HAP-1 (cell line): ENCODE measurements at regions not wholly inside any gene's neighbourhood (a gene's known extent, or its start where the extent isn't known, plus 50 kb on each side); places are given as distances from the start of the nearest gene placed in this dataset.
"Not testable (repeated sequence)": the region's sequence is repeated elsewhere in the genome, so short reads cannot be mapped to it uniquely, and the experiment has no call there.

Experiments used
- DNase-seq, 2 experiments: peaks; one replicate each; pipeline ENCODE4 v3.0.0-alpha.2; 2016 to 2020; ENCODE audit warnings: low spot score in 2 of 2
- H3K27me3 ChIP-seq: fragments of 250-450 bp; sonication (Bioruptor Pico); 2 replicates; pipeline ENCODE4 v1.5.1; 2020; ENCODE audit warnings: low read depth, mild to moderate bottlenecking, moderate library complexity
- H3K36me3 ChIP-seq: fragments of 250-450 bp; sonication (Bioruptor Pico); replicated peaks from 2 replicates; pipeline ENCODE4 v1.5.1; 2020; ENCODE audit warnings: mild to moderate bottlenecking
- H3K4me1 ChIP-seq: fragments of 250-450 bp; sonication (Bioruptor Pico); 2 replicates; pipeline ENCODE4 v1.5.1; 2020; ENCODE audit warnings: mild to moderate bottlenecking
- H3K4me3 ChIP-seq: fragments of 250-450 bp; sonication (Bioruptor Pico); 2 replicates; pipeline ENCODE4 v1.5.1; 2020; ENCODE audit warnings: mild to moderate bottlenecking, moderate library complexity
- H3K9me3 ChIP-seq: fragments of 250-450 bp; sonication (Bioruptor Pico); 2 replicates; pipeline ENCODE4 v1.5.1; 2020; ENCODE audit warnings: mild to moderate bottlenecking, moderate library complexity
- in situ Hi-C: fragments of 300-500 bp; cut with MboI; formaldehyde crosslinking; loops from 3 replicates; pipeline ENCODE4 v1.14.3; 2020; ENCODE audit warnings: low sequenced_read_pairs, inconsistent platforms, mixed read lengths

DNA sequence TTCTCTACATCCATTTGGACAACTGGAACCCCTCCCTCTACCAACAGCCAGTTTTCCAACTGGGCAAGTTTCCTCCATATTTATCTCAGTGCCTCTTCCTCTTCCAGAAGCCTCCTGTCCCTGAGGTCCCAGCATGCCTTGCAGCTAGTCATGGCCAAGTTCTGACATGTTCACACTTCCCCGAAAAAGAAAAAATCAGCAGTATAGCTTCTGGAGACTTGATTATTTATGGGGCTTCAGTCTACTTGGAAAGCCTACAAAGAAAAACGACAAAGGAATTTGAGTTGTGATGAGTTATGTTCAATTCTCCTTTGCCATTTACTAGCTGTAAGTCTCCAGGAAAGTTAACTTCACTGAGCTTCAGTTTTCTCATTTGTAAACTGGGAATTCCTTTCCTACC, 406.5 kb downstream of the MAFB start:
- in situ Hi-C loops, result no loop called here

DNA sequence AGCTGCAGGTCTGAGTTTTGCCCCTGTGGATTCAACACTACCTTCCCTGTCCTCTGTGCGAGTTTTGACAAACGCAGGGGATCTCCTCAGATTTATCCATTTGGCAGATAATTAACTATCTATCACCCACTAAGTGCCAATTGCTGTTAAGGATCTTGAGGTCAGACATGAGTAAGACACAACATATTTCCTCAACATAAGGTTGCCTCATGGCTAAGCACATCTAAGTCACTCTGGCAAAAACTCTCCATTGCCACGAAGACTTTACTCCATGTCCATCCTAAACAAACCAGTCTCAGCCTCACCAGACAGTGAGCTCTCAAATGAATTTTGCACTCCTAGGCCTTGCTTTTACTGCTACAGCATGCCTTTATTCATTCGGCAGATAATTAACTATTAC, 408.4 kb downstream of the MAFB start:
- H3K9me3 ChIP-seq, result no peaks in the 10 kb centered on the region
- no peak for DNase-seq
- in situ Hi-C loops, result no loop called here
- no peak overlapping the region for H3K4me3 ChIP-seq
- H3K36me3 ChIP-seq, result no peaks in the 10 kb centered on the region
- no peaks in the 10 kb centered on the region for H3K4me1 ChIP-seq
- no peaks in the 10 kb centered on the region for H3K27me3 ChIP-seq

More for the DNA sequence above, 406.5 kb downstream of the MAFB start:
- Histone ChIP-seq H3K4me3 (no peak overlapping the region), H3K27me3 (no peaks in the 10 kb centered on the region), H3K9me3 (no peaks in the 10 kb centered on the region), H3K4me1 (no peaks in the 10 kb centered on the region), H3K36me3 (no peaks in the 10 kb centered on the region)
- DNase-seq, result no peak

DNA sequence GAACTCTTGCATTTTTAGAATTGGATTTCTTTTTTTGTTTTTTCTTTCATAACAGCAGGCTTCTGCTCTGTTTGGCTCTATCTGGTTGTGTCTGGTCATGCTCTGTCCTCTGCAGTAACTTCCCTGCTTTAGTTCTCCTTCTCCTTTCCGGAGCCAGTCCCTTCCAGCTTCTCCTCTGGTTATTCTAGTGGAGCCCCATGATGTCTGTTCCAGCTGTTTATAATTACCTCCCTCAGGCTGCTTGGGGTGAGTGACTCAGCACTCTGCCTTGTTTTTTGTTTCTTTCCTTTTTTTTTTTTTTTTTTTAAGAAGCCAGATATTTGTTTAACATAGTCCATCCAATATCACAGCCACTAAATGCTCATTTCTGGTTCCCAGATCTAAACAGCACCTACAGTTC, 409.6 kb downstream of the MAFB start:
- no peak for DNase-seq

DNA sequence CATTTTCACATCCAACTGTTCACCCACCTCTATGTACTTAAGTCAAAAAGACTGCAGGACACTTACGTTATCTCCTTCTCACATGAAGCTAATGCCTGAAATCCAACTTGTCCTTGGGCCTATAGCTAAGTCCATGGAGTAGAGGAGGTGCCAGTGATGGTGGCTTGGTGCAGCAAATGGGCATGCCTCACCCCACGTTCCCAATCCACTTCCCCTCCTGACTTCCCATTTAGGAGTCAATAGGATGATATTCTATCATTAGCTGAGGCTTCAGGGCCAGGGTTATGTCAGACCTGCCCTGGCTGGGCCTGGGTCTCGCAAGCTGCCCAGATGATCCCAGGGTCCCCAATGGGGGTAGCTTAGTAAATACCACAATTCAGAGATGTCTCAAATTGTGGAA, 410.4 kb downstream of the MAFB start:
- in situ Hi-C loops, result no loop called here
- DNase-seq, result no peak
- H3K4me1 ChIP-seq, result no peaks in the 10 kb centered on the region
- H3K27me3 ChIP-seq, result no peaks in the 10 kb centered on the region
- H3K4me3 ChIP-seq, result no peak overlapping the region
- no peaks in the 10 kb centered on the region for H3K36me3 ChIP-seq
- no peaks in the 10 kb centered on the region for H3K9me3 ChIP-seq

More for the DNA sequence above, 409.6 kb downstream of the MAFB start:
- Histone ChIP-seq H3K4me1 (no peaks in the 10 kb centered on the region), H3K9me3 (no peaks in the 10 kb centered on the region), H3K27me3 (no peaks in the 10 kb centered on the region), H3K36me3 (no peaks in the 10 kb centered on the region), H3K4me3 (no peak overlapping the region)
- in situ Hi-C loops, result no loop called here

- Histone ChIP-seq H3K4me1 (no peaks in the 10 kb centered on the region), H3K9me3 (no peaks in the 10 kb centered on the region), H3K27me3 (no peaks in the 10 kb centered on the region), H3K36me3 (no peaks in the 10 kb centered on the region), H3K4me3 (no peak overlapping the region)
- DNase-seq, result no peak
- in situ Hi-C loops, result no loop called here
Observed at GRCh38 chr20:40276301-40276700, 412.7 kb downstream of the MAFB start.

DNA sequence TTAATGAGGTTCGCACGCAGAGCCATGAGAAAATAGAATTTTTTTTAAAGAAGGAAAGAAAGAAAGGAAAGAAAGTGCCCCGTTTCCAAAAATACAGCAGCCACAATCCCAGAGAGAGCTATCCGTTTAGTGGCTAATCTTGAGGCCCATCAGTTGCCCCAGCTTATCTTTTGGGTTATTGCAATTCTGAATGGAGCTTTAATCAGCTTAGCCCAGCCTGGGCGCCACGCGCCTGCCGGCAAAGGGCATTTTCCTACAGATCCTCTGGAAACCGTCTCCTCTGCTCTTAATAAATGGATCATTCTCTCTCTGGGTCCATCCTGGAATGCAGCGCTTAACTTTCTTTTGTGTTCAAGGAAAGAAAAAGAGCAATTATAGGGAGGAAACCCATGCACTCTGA, 413.3 kb downstream of the MAFB start:
- in situ Hi-C loops, result no loop called here
- no peak for DNase-seq
- Histone ChIP-seq H3K4me1 (no peaks in the 10 kb centered on the region), H3K9me3 (no peaks in the 10 kb centered on the region), H3K27me3 (no peaks in the 10 kb centered on the region), H3K36me3 (no peaks in the 10 kb centered on the region), H3K4me3 (no peak overlapping the region)

DNA sequence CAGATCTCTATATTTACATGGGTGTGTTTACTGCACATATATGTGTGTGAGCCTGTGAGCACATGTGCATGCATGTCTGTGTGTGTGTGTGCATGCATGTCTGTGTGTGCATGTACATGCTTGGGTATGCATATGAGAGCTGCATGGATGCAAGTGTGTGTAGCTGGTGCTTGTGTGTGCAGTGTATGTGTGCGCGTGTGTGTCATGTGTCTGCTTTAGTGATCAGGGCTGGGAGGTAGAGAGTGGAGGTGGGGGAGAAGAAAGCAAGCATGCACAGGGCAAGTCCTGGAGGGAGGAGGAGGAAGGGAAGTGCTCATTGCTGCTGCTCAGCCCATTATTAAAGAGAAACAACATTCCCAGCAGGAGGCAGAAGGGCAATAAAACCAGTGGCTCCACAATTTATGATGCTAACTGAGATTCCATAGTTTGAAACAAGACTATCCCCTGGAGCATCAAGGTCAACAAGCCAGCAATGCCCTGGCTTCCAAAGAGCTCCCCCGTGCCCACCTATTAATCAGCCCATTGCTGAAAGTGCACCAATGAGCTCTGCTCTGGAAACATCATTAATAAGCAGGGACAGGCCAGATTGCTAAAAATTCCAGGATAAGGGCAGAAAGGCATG, 414.0 kb downstream of the MAFB start:
- DNase-seq, result no peak
- in situ Hi-C loops, result no loop called here
- no peak overlapping the region for H3K4me3 ChIP-seq
- no peaks in the 10 kb centered on the region for H3K9me3 ChIP-seq
- no peaks in the 10 kb centered on the region for H3K4me1 ChIP-seq
- no peaks in the 10 kb centered on the region for H3K27me3 ChIP-seq
- H3K36me3 ChIP-seq, result no peaks in the 10 kb centered on the region

- H3K4me1 ChIP-seq, H3K4me3 ChIP-seq, H3K36me3 ChIP-seq, H3K27me3 ChIP-seq, H3K9me3 ChIP-seq, DNase-seq, in situ Hi-C loops: not testable (repeated sequence)
Observed at GRCh38 chr20:40269274-40269673, 419.8 kb downstream of the MAFB start.

- in situ Hi-C loops, result no loop called here
- no peaks in the 10 kb centered on the region for H3K27me3 ChIP-seq
- no peaks in the 10 kb centered on the region for H3K4me1 ChIP-seq
- H3K36me3 ChIP-seq, result no peaks in the 10 kb centered on the region
- no peaks in the 10 kb centered on the region for H3K9me3 ChIP-seq
- H3K4me3 ChIP-seq, result no peak overlapping the region
- DNase-seq, result no peak
Observed at GRCh38 chr20:40268321-40269075, 420.5 kb downstream of the MAFB start.

GRCh38 chr20:40265825-40266533, 423.1 kb downstream of the MAFB start:
- Histone ChIP-seq H3K27me3 (no peaks in the 10 kb centered on the region), H3K4me1 (no peaks in the 10 kb centered on the region), H3K4me3 (no peak overlapping the region), H3K9me3 (no peaks in the 10 kb centered on the region), H3K36me3 (no peaks in the 10 kb centered on the region)
- DNase-seq, result no peak
- in situ Hi-C loops, result no loop called here

DNA sequence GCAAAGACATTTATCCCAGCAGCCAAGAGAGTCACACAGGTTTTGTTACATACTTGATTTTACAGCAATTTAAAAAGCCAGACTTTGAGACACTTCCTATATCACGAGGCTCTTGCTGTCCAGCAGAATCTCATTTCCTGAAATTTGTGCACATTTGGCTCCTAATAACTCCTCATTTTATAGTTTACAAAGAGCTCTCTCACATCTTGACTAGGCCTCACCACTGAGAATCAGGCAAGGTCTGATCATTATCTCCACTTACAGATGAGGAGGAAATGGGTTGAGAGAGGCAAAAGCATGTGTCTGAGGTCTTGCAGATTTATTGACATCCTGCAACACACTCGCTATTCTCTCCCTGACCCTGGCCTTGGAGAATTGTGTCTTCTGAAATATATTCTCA, 426.8 kb downstream of the MAFB start:
- no peaks in the 10 kb centered on the region for H3K9me3 ChIP-seq
- H3K27me3 ChIP-seq, result no peaks in the 10 kb centered on the region
- H3K4me1 ChIP-seq, result no peaks in the 10 kb centered on the region
- DNase-seq, result no peak
- no peaks in the 10 kb centered on the region for H3K36me3 ChIP-seq
- no peak overlapping the region for H3K4me3 ChIP-seq
- in situ Hi-C loops, result no loop called here

DNA sequence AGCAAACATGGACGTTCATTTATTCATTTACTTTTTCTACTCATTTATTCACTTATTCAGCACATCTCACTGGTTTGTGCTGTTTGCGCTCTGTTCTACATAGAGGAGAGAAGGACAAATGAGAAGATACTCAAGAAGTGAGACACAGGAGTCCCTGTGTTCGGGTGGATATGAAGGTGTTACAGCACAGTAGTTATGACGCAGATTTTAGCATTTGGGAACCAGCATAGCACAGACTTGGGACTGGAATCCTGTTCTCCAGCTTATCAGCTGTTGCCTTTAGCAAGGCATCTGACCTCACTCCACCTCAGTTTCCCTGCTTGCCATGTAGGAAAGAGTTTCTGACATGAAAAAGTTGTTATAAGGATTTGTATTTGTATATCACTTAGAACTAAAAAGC, 430.1 kb downstream of the MAFB start:
- Histone ChIP-seq H3K9me3 (no peaks in the 10 kb centered on the region), H3K27me3 (no peaks in the 10 kb centered on the region), H3K4me3 (no peak overlapping the region), H3K36me3 (no peaks in the 10 kb centered on the region), H3K4me1 (no peaks in the 10 kb centered on the region)
- no peak for DNase-seq
- in situ Hi-C loops, result no loop called here

DNA sequence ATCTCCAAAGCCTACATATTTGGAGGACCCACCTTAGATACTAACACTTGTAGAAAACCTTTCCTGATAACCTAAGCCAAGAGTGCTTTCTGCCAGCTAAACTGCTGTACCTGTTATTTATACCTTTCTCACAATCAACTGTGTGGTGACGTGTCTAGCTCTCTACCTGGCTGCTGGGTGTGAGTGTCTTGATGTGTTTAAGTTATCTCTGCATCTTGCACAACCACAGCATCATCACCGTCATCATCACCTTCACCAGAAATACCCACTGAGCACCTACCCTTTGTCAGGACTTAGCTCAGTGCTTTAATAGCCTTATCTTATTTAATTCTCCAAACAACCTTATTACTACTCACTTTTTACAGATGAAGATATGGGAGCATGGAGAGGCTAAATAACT, 431.3 kb downstream of the MAFB start:
- H3K27me3 ChIP-seq, result no peaks in the 10 kb centered on the region
- H3K36me3 ChIP-seq, result no peaks in the 10 kb centered on the region
- in situ Hi-C loops, result no loop called here
- DNase-seq, result no peak
- H3K4me1 ChIP-seq, result no peaks in the 10 kb centered on the region
- no peaks in the 10 kb centered on the region for H3K9me3 ChIP-seq
- no peak overlapping the region for H3K4me3 ChIP-seq

DNA sequence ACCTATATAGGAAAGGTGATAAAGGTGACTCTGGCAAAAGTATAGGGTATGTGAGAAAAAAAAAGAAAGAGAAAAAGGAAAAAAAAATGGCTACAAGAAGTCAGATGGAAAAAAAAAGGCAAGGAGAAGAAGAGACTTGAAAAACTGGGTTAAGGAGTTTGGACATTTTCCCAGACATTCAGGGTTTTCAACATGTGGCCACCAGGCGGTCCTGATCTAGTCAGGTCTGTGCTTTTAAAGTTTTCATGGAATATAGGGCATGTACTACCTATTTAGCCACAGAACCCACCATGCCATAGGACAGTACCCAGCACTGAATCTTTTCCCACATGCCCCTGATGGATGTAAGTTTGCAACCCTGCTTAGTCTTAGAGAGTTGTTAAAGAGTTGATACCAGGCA, 433.7 kb downstream of the MAFB start:
- DNase-seq, result no peak
- Histone ChIP-seq H3K4me1 (no peaks in the 10 kb centered on the region), H3K9me3 (no peaks in the 10 kb centered on the region), H3K27me3 (no peaks in the 10 kb centered on the region), H3K4me3 (no peak overlapping the region), H3K36me3 (no peaks in the 10 kb centered on the region)
- in situ Hi-C loops, result no loop called here
